ENCODE measurements at regions not wholly inside any gene's neighbourhood (a gene's known extent, or its start where the extent isn't known, plus 50 kb on each side); places are given as distances from the start of the nearest gene placed in this dataset.

- H3K4me3 ChIP-seq (ENCODE audit: low read length): no peak overlapping the region
- no peaks in the 10 kb centered on the region for H3K9me2 ChIP-seq (replicated peaks; ENCODE audit: insufficient read depth, low read length)
- H3K27ac ChIP-seq (ENCODE audit: low read length): no peak overlapping the region
- no peaks in the 10 kb centered on the region for H3K4me1 ChIP-seq (ENCODE audit: low read length)
- no peak overlapping the region for H2AFZ ChIP-seq (ENCODE audit: low read length)
- no peaks in the 10 kb centered on the region for H3K27me3 ChIP-seq (ENCODE audit: low read length)
- DNase-seq: peak; percentile 46
- H3K36me3 ChIP-seq (ENCODE audit: insufficient read depth, low read length): no peaks in the 10 kb centered on the region
- H3K9ac ChIP-seq (ENCODE audit: low read length): no peak overlapping the region
- no peaks in the 10 kb centered on the region for H3K9me3 ChIP-seq (ENCODE audit: low read length)
- H3K4me2 ChIP-seq (ENCODE audit: low read depth, low read length, poor library complexity, severe bottlenecking): no peak overlapping the region
- H3K79me2 ChIP-seq (ENCODE audit: low read length): no peaks in the 10 kb centered on the region
- H4K20me1 ChIP-seq (ENCODE audit: insufficient read depth, low read depth, low read length): no peaks in the 10 kb centered on the region
Measured at GRCh38 chr17:15029469-15029868, 235.7 kb downstream of the PMP22 start.

- Histone ChIP-seq H3K27ac (ENCODE audit: low read length) (no peak overlapping the region), H3K9ac (ENCODE audit: low read length) (no peak overlapping the region), H3K4me2 (ENCODE audit: low read depth, low read length, poor library complexity, severe bottlenecking) (no peak overlapping the region), H3K4me1 (ENCODE audit: low read length) (no peaks in the 10 kb centered on the region), H4K20me1 (ENCODE audit: insufficient read depth, low read depth, low read length) (no peaks in the 10 kb centered on the region), H3K27me3 (ENCODE audit: low read length) (no peaks in the 10 kb centered on the region), H3K79me2 (ENCODE audit: low read length) (no peaks in the 10 kb centered on the region), H3K36me3 (ENCODE audit: insufficient read depth, low read length) (no peaks in the 10 kb centered on the region), H3K4me3 (ENCODE audit: low read length) (no peak overlapping the region), H2AFZ (ENCODE audit: low read length) (no peak overlapping the region), H3K9me3 (ENCODE audit: low read length) (no peaks in the 10 kb centered on the region), H3K9me2 (replicated peaks; ENCODE audit: insufficient read depth, low read length) (no peaks in the 10 kb centered on the region)
- DNase-seq: no peak
Measured at GRCh38 chr17:15027853-15028252, 237.3 kb downstream of the PMP22 start.

GRCh38 chr17:15026088-15026487, 239.0 kb downstream of the PMP22 start:
- Histone ChIP-seq H4K20me1 (ENCODE audit: insufficient read depth, low read depth, low read length) (no peaks in the 10 kb centered on the region), H2AFZ (ENCODE audit: low read length) (no peak overlapping the region), H3K27me3 (ENCODE audit: low read length) (no peaks in the 10 kb centered on the region), H3K27ac (ENCODE audit: low read length) (no peak overlapping the region), H3K9ac (ENCODE audit: low read length) (no peak overlapping the region), H3K9me3 (ENCODE audit: low read length) (no peaks in the 10 kb centered on the region), H3K4me1 (ENCODE audit: low read length) (no peaks in the 10 kb centered on the region), H3K9me2 (replicated peaks; ENCODE audit: insufficient read depth, low read length) (no peaks in the 10 kb centered on the region), H3K36me3 (ENCODE audit: insufficient read depth, low read length) (no peaks in the 10 kb centered on the region), H3K79me2 (ENCODE audit: low read length) (no peaks in the 10 kb centered on the region), H3K4me3 (ENCODE audit: low read length) (no peak overlapping the region), H3K4me2 (ENCODE audit: low read depth, low read length, poor library complexity, severe bottlenecking) (no peak overlapping the region)
- no peak for DNase-seq

- Histone ChIP-seq H3K27ac (ENCODE audit: low read length) (no peak overlapping the region), H3K4me3 (ENCODE audit: low read length) (no peak overlapping the region), H2AFZ (ENCODE audit: low read length) (no peak overlapping the region), H3K27me3 (ENCODE audit: low read length) (no peaks in the 10 kb centered on the region), H3K9ac (ENCODE audit: low read length) (no peak overlapping the region), H3K4me1 (ENCODE audit: low read length) (no peaks in the 10 kb centered on the region), H3K36me3 (ENCODE audit: insufficient read depth, low read length) (no peaks in the 10 kb centered on the region), H3K4me2 (ENCODE audit: low read depth, low read length, poor library complexity, severe bottlenecking) (no peak overlapping the region), H3K9me2 (replicated peaks; ENCODE audit: insufficient read depth, low read length) (no peaks in the 10 kb centered on the region), H3K79me2 (ENCODE audit: low read length) (no peaks in the 10 kb centered on the region), H4K20me1 (ENCODE audit: insufficient read depth, low read depth, low read length) (no peaks in the 10 kb centered on the region), H3K9me3 (ENCODE audit: low read length) (no peaks in the 10 kb centered on the region)
- DNase-seq: no peak
Measured at GRCh38 chr17:15023589-15024336, 241.4 kb downstream of the PMP22 start.

- Histone ChIP-seq H3K9ac (ENCODE audit: low read length) (no peak overlapping the region), H3K79me2 (ENCODE audit: low read length) (no peaks in the 10 kb centered on the region), H3K36me3 (ENCODE audit: insufficient read depth, low read length) (no peaks in the 10 kb centered on the region), H3K9me3 (ENCODE audit: low read length) (no peaks in the 10 kb centered on the region), H3K4me3 (ENCODE audit: low read length) (no peak overlapping the region), H3K27ac (ENCODE audit: low read length) (no peak overlapping the region), H2AFZ (ENCODE audit: low read length) (no peak overlapping the region), H3K4me2 (ENCODE audit: low read depth, low read length, poor library complexity, severe bottlenecking) (no peak overlapping the region), H3K9me2 (replicated peaks; ENCODE audit: insufficient read depth, low read length) (no peaks in the 10 kb centered on the region), H3K4me1 (ENCODE audit: low read length) (no peaks in the 10 kb centered on the region), H3K27me3 (ENCODE audit: low read length) (no peaks in the 10 kb centered on the region), H4K20me1 (ENCODE audit: insufficient read depth, low read depth, low read length) (no peaks in the 10 kb centered on the region)
- peak; percentile 42 for DNase-seq
Measured at GRCh38 chr17:15019158-15019557, 246.0 kb downstream of the PMP22 start.

GRCh38 chr17:15012351-15012980, 252.7 kb downstream of the PMP22 start:
- Histone ChIP-seq H2AFZ (ENCODE audit: low read length) (no peak overlapping the region; the same call in 1 of the 2 replicates), H3K9me3 (ENCODE audit: low read length) (no peaks in the 10 kb centered on the region), H3K9me2 (replicated peaks; ENCODE audit: insufficient read depth, low read length) (no peaks in the 10 kb centered on the region), H3K79me2 (ENCODE audit: low read length) (no peaks in the 10 kb centered on the region), H3K4me2 (ENCODE audit: low read depth, low read length, poor library complexity, severe bottlenecking) (no peak overlapping the region), H3K4me3 (ENCODE audit: low read length) (no peak overlapping the region), H3K27ac (ENCODE audit: low read length) (no peak overlapping the region), H3K9ac (ENCODE audit: low read length) (no peak overlapping the region), H3K27me3 (ENCODE audit: low read length) (no peaks in the 10 kb centered on the region), H3K4me1 (ENCODE audit: low read length) (no peaks in the 10 kb centered on the region), H4K20me1 (ENCODE audit: insufficient read depth, low read depth, low read length) (no peaks in the 10 kb centered on the region), H3K36me3 (ENCODE audit: insufficient read depth, low read length) (no peaks in the 10 kb centered on the region)
- DNase-seq: no peak

- Histone ChIP-seq H3K4me2 (ENCODE audit: low read depth, low read length, poor library complexity, severe bottlenecking) (no peak overlapping the region), H3K4me3 (ENCODE audit: low read length) (no peak overlapping the region), H4K20me1 (ENCODE audit: insufficient read depth, low read depth, low read length) (no peaks in the 10 kb centered on the region), H3K9ac (ENCODE audit: low read length) (no peak overlapping the region), H3K36me3 (ENCODE audit: insufficient read depth, low read length) (no peaks in the 10 kb centered on the region), H2AFZ (ENCODE audit: low read length) (no peak overlapping the region), H3K27me3 (ENCODE audit: low read length) (no peaks in the 10 kb centered on the region), H3K27ac (ENCODE audit: low read length) (no peak overlapping the region), H3K79me2 (ENCODE audit: low read length) (no peaks in the 10 kb centered on the region), H3K9me3 (ENCODE audit: low read length) (no peaks in the 10 kb centered on the region), H3K4me1 (ENCODE audit: low read length) (no peaks in the 10 kb centered on the region), H3K9me2 (replicated peaks; ENCODE audit: insufficient read depth, low read length) (no peaks in the 10 kb centered on the region)
- no peak for DNase-seq
Measured at GRCh38 chr17:15009087-15009486, 256.0 kb downstream of the PMP22 start.

- no peak overlapping the region for H3K9ac ChIP-seq (ENCODE audit: low read length)
Measured at GRCh38 chr17:15007147-15007553, 258.0 kb downstream of the PMP22 start.

More at GRCh38 chr17:15007147-15007553, 258.0 kb downstream of the PMP22 start:
- Histone ChIP-seq H3K36me3 (ENCODE audit: insufficient read depth, low read length) (no peaks in the 10 kb centered on the region), H3K9me3 (ENCODE audit: low read length) (no peaks in the 10 kb centered on the region), H3K4me1 (ENCODE audit: low read length) (no peaks in the 10 kb centered on the region), H3K9me2 (replicated peaks; ENCODE audit: insufficient read depth, low read length) (no peaks in the 10 kb centered on the region), H2AFZ (ENCODE audit: low read length) (no peak overlapping the region), H3K27me3 (ENCODE audit: low read length) (no peaks in the 10 kb centered on the region), H4K20me1 (ENCODE audit: insufficient read depth, low read depth, low read length) (no peaks in the 10 kb centered on the region), H3K79me2 (ENCODE audit: low read length) (no peaks in the 10 kb centered on the region), H3K4me3 (ENCODE audit: low read length) (no peak overlapping the region), H3K4me2 (ENCODE audit: low read depth, low read length, poor library complexity, severe bottlenecking) (no peak overlapping the region), H3K27ac (ENCODE audit: low read length) (no peak overlapping the region)
- DNase-seq: no peak
